NCI-H128 (cell line): ENCODE measurements at regions not wholly inside any gene's neighbourhood (a gene's known extent, or its start where the extent isn't known, plus 50 kb on each side); places are given as distances from the start of the nearest gene placed in this dataset.

Experiments
- DNase-seq: peaks from one replicate; lab custom pipeline; 2025; ENCODE audit not compliant: unreplicated experiment; lab: John Stamatoyannopoulos, UW

DNA sequence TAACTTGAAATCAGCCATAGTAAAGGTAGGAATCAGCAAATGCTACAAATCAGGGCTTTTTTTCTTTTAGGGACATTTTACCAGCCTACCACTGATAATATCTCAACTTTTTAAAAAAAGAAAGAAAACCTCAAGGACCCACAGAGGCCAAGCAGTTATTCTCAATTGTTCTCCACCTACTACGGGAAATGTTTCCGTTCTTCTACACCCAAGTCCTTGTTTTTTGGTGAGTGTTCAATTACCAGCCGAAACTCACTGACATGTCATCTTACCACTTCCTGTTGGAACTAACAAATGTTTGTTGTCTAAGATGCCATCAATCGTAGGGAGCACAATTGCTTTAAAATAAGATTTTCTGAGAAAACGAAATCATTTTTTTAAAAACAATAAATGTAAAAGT, 50.2 kb upstream of the CDK1 start:
- no peak for DNase-seq

DNA sequence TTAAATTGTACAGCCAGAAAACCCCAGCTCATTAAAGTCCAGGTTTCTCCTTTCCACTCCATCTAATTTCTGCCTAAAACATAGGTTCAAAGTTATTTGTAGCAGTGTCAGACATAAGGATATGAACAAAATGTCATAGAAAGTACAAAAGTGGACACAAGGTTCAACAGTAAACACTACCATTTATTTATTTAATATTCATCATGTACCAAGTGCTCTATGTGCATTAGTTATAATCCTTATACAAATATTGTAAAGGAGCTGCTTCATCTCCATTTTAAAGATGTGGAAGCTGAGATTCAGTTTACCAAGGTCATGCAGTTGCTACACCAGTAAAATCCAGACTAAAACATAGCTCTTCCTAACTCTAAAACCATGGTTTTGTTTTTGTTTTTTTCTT, 52.0 kb upstream of the CDK1 start:
- no peak for DNase-seq

DNA sequence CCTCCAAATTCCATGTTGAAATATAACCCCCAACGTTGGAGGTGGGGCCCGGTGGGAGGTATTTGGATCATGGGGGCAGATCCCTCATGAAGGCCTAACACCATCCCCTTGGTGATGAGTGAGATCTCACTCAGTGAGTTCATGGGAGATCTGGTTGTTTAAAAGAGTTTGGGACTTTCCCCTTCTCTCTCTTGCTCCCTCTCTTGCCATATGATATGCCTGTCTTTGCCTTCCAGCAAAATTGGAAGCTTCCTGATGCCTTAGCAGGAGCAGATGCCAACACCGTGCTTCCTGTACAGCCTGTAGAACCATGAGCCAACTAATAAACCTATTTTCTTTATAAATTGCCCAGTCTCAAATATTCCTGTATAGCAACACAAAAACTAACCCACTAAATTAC, 55.7 kb upstream of the CDK1 start:
- no peak for DNase-seq

DNA sequence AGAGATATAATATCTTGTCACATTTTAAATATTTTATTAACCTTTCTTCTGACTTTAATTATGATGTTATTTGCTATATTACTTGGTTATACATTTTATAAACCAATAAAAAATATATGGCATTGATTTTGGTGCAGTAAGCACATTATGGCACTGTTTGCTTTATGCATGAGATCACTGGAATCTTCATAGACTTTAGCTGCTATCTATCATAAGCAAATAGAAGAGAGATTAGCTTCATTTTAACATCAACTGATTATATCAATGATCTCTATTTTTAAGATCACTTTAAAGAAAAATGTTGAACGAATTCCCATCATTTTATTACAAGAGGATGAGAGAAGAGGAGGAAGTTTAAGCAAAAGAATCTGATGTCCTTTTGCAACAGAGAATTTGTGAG, 58.6 kb upstream of the CDK1 start:
- DNase-seq: no peak

DNA sequence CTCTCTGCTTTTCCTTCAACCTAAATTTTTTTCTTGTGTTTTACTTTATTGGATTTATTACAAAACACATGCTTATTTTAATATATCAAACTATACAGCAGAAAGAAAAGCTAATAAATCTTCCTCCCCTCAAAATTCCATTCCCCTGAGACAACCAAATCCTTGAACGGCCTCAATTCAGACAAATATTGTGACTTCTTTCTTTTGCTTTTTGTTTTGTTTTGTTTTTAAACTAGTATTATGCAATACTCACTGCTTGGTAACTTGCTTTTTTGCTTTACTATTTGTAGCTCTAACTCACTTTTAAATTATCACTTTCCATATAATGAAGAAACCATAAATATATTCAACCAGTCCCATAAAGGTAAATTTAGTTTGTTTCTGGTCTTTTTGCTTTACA, 59.4 kb upstream of the CDK1 start:
- DNase-seq: no peak

DNA sequence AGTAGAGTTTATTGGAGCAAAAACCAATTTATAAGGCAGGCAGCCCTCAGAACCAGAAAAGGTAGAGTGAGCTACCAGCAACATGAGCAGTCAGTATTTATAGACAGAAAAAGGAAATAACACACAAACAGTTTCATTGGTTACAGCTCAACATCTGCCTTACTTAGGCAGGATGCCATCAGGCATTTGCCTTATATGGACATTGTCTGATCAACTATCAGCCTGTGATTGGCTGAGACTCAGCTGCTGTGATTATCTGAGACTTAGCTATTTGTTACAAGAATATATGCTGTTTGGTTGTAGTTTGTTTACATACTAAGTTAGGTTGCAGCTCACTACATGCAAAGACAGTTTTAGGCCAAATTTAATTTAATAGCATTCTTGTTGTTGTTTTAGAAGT, 60.4 kb upstream of the CDK1 start:
- no peak for DNase-seq

DNA sequence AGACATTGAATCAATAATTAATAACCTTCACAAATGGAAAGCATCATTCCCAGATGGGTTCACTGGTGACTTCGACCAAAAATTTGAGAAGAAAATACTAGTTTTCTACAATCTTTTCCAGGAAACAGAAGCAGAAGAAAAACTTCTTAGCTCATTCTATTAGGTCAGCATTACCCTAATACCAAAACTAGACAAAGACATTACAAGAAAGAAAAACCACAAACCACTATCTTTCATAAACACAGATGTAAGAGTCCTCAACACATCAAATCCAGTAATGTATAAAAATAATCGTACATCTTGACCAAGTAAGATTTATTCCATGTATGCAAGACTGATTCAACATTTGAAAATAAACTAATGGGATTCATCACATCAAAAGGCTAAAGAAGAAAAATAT, 64.0 kb upstream of the CDK1 start:
- DNase-seq: no peak

DNA sequence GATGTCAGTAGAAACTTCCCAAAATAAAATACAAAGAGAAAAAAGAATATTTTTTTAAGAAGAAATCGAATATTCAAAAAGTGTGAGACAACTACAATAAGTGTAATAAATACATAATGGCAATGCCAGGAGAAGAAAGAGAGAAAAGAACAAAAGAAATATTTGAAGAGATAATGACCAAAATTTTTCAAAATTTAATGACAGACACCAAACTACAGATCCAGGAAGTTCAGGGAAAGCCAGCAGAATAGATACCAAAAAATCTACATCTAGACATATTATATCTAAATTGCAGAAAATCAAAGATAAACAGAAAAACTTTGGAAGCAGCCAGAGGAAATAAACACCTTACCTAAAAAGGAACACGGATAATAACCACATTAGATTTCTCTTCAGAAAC, 66.8 kb upstream of the CDK1 start:
- DNase-seq: no peak

DNA sequence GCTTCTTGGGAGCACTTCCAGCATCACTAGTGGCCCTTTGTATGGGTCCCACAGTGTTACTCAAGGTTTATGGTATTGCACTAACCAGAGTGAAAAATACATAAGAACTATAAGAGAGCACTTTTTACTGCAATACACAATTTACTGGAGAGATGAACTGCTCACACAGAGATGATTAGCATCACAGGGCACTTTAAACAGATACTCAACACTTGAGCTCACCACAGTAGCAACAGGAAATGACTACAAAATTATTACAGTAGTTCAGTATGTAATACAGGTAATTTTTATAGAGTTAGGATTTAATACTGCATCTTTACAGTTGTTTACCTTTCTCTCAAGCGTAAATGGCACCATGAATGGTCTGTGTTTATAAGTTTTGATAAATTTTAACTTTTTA, 68.2 kb upstream of the CDK1 start:
- no peak for DNase-seq

DNA sequence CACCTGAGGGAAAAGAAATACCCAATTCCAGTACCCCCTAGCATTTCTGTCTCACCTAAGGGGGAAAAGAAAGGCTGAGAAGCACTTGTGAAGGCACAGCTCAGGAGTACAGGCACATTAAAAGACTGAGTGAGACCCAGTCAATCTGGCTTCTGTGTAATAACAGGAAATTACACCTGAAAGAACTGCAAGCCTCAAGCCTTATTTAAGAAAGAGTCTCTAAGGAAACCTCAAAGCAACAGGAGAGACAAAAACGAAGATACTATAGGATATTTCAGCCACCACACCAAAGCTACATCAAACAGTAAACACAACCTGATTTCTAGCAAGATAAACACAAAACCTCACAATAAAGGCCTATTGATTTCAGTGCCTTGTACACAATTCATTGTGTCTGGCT, 69.6 kb upstream of the CDK1 start:
- no peak for DNase-seq

DNA sequence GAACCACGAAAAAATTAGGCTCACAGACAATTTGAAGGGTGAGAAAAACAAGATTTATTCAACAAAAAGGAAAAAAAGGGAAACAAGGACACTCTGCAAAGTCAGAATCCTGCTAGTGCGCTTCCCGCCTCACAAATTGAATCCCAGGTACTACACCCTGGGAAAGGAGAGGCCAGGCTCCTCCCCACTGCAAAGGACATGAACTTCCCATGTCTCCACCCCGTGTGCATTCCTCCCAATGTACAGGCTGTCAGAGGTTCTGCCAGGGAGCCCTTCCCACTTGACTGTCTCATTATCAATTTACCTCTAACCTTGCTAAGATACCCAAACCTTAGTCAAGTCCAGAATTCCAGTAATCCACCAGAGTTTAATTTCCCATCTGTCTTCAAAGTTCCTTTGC, 70.4 kb upstream of the CDK1 start:
- no peak for DNase-seq

DNA sequence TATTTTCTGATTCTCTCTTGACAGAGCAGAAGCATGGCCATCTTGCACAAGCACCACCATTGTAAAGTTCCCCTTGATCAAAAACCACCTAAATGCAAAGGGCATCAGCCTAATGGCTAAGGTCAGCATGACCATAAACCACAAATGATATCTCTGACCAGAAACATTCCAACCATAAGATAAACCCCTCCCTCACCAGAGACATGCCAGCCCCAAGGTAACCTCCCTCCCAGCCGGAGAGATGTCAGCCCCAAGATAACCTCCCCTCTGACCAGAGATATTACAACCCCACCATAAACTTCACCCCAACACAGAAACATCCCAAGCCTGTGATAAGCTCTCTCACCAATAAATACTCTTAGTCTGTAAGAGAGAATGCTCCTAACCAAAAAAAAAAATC, 72.1 kb upstream of the CDK1 start:
- no peak for DNase-seq

DNA sequence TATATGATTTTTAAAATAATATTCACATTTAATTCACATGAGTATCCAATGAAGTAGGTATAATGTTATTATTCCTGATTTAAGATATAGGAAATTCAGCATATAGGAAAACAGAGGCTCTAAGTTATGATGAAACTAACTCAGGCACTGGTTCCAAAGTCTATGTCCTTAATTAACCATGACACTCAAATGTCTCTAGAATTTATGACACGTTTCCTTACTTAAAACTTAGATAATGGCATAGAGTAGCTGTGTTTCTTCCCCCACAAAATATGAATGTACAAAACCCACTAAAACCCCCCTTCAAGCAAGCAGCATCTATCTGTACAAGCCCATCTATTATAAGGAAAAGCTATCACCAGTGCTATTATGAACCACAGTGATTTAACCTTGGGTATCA, 72.9 kb upstream of the CDK1 start:
- DNase-seq: no peak

DNA sequence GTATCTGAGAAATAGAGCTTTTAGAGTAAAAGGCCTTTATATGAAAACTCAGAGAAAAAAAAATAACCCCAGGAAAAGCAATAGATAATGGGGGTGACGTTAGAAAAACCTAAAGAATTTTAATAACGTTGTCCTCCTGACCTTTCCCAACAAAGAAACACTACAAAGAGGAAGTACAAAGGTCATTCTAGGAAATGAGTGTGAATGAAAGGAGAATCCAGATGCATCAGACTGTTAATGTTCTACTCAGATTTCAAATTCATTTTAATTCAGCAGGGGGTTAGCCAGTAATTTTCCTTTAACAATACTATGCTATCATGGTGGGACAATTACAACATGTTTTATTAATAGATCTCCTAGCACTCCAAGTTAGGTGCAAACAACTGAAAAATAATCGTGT, 73.8 kb upstream of the CDK1 start:
- no peak for DNase-seq

DNA sequence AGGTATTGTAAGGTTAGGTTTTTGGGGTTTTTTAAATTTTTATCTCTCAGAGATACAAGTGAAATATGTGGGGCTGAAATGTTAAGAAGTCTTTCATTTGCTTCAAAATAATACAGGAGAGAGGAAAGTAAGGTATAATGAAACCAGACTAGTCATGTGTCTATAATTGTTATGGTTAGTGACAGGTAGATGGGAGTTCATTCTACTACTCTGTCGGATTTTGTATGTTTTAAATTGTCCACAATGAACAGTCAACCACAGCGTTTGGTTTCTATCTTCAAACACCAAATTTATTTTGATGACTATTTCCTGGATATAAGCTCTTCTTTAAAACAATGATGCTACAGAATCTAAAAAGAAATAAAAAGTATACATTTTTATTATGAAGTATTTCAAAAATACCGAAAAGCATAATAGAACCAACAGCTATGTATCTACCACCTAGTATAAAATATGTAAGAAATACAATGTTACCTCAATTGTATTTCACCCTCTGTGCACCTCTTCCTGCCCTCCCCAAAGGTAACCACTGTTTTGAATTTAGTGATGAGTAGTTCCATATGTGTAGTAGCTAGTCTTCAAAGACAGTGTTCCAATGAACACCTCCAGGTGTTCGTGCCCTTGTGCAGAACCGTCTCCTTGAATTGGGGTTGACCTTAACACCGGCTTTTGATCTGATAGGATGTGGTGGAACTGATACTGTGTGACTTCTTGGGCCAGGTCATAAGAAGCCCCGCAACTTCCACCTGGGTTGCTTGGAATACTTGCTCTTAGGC, 74.8 kb upstream of the CDK1 start:
- DNase-seq: no peak

DNA sequence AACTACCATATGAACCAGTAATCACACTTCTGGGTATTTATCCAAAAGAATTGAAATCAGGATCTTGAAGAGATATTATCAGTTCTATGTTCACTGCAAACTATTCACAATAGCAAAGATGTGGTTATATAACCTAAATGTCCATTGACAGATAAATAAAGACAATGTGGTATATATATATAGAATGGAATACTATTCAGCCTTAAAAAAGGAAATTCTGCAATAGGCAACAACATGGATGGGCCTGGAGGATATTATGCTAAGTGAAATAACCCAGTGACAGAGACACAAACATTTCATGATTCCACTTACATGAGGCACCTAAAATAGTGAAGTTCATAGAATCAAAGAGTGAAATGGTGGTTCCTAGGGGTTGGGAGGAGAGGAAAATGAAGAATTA, 90.6 kb upstream of the CDK1 start:
- no peak for DNase-seq

DNA sequence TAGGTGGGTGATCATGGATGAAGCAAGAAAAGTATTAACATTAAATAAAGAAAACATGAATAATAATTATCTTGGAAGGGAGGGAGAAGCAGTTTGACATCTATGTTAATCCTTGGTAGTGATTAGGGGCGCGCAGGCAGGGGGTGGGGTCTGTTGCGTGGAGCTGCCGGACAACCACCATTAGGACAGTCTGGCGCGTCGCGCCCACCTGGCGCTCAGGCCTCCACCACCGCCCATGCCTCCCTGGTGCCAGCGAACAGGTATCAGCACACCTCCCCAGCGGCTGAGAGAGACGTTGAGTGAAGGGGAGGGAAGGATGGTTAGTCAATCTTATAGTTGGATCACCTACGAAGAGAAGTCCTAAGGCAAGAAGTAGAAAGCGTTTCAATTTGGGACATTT, 94.2 kb upstream of the CDK1 start:
- DNase-seq: no peak

DNA sequence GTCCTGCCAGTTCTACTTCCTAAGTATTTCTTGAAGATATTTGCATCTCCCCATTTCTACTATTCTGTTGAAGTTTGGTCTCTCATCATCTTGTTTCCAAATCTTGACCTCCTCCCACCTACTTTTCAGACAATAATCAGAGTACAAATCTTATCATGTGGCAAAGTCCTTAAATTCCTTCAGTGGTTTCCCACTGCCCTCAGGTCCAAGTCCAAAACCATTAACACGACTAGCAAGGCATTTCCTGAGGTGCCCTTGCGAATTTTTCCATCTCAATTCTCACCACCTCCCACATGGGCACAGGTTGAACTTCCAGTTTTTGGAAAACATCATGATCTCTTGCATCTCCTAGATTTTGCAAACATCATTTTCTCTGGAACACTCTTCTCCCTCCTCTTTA, 97.2 kb upstream of the CDK1 start:
- DNase-seq: no peak

DNA sequence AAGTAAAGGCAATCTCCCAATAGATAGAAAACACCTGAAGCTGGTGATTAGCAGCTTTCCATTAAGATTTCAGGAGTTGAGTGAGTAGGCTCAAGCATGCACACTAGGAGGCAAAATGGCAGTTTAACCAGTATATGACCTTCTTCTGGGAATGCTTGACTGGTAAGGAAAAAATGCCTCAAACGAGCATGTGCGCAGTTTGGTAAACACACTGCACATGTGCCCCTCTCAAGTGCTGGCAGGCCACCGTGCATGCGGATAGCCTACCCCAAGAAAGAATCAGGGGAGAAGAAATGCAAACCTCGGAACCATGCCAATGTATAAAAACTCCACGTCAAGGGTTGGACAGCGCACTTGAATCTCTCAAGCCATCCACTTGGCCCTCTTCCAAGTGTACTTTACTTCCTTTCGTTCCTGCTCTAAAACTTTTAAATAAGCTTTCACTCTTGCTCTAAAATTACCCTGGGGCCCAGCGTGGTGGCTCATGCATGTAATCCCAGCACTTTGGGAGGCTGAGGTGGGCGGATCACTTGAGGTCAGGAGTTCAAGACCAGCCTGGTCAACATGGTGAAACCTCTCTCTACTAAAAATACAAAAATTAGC, 98.8 kb upstream of the CDK1 start:
- DNase-seq: no peak

DNA sequence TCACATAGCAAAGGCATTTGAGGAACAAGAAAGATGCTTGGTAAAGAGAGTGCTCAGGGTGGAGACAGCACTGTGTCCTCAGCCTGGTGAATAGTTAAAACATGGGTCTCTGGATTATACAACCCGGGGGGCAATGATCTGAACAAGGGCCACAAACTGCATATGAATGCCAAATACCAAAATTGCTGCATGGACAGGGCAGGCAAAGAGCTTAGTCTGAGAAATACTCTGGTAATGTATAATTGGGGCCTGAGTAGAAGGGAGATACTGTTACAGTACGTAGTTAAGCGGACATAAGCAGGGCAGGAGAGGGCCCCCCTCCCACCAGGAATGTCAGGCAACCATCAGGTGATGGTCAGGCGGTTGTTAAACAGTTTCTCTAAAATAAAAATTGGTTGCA, 99.3 kb upstream of the CDK1 start:
- no peak for DNase-seq

DNA sequence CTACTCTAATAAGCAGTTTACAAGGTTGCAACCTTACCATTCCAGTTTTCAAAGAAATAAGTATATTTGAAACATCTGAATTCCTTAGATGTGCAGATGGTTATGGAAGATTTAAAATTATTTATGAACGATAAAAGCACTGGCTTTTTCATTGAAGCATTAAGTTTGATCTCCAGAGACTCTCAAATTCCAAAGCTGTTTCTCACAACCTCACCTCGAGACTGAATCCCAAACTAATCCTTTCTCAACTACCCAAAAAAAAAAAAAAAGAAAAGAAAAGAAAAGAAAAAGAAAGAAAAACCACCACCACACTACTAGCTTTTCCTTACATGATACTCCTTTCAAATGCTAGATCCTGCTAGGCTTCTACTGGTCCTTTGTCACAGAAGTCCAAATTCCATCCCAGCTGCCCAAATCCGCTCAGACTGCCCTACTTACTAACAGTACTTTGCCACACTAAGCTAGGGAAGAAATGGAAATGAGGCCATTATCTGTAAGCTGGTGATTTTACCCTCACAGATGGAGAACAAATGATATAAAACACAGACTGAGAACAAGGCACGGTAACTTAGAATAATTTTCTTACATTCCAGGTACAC, 100.6 kb upstream of the CDK1 start:
- DNase-seq: no peak

DNA sequence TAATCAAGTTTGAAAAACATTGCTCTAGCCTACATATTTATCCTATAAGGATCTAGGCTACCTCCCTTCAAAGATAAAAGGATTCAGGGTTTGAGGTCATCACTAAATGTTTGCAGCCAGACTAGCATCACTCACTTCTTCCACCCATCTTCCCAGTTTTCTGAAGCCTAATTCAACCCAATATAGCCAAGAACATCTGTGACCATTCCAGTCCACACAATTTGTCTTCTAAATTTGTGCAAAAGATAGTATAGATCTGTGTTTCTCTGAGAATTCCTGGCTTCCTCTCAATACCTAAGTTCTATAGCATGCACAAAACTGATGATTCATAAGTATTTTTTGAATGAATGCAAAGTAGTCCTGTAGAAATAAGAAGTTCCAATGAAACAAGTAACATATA, 103.0 kb upstream of the CDK1 start:
- DNase-seq: no peak

DNA sequence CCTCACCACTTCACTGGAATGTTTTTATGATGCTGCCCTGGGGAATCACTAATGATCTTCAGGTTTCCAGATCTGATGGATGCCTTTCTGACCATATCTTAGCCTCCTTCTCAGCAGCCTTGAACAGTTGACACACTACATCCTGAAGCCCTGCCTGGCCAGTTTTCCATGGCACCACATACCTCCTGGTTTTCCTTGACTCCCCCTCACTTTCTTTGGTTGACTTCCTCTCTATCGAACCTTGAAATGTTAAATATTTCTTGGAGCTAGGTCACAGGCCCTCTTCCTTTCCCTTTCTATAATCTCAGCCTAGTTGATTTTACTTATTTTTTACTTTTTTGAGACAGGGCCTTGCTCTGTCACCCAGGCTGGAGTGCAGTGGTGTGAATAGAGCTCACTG, 108.8 kb upstream of the CDK1 start:
- DNase-seq: no peak
